SK-N-SH (cell line): ENCODE measurements at regions not wholly inside any gene's neighbourhood (a gene's known extent, or its start where the extent isn't known, plus 50 kb on each side); places are given as distances from the start of the nearest gene placed in this dataset.
A peak's percentile ranks its signal among the peaks of the same experiment; 100 is the strongest.

Experiments
- CTCF ChIA-PET: fragments of 300-600, 350-600 bp; formaldehyde crosslinking; extraction: SDS; loops from one replicate; lab custom pipeline; 2021; lab: Yijun Ruan, JAX
- POLR2A ChIA-PET: fragments of 350-600 bp; sonication (Branson Sonifier 250); formaldehyde crosslinking; extraction: SDS; loops from one replicate; lab custom pipeline; 2020; ENCODE audit warnings: antibody characterized with exemption, inconsistent platforms; lab: Yijun Ruan, JAX
- DNase-seq: peaks from one replicate; pipeline ENCODE4 v3.0.0; 2012
- H2AFZ ChIP-seq: fragments of 200-600 bp; sonication (generic); 2 replicates; pipeline ENCODE4 v1.8.1; 2016; ENCODE audit warnings: antibody characterized with exemption, mild to moderate bottlenecking, low read depth
- H3F3A ChIP-seq: fragments of 200-600 bp; sonication (generic); replicated peaks from 2 replicates; pipeline ENCODE3; 2016; ENCODE audit warnings: antibody characterized with exemption, mild to moderate bottlenecking; ENCODE audit not compliant: insufficient read depth
- H3K27ac ChIP-seq, 2 experiments: fragments of 200-500 bp in 1 of 2; fragments of 200-600 bp in 1 of 2; sonication (Bioruptor generic) in 1 of 2; sonication (generic), shearing (Covaris generic) in 1 of 2; 2 replicates each; pipeline versions ENCODE4 v1.5.1 to v1.6.1; 2014 to 2016; ENCODE audit warnings: low read depth in 2 of 2, inconsistent platforms in 1 of 2, low read length in 1 of 2, mild to moderate bottlenecking in 1 of 2, mixed read lengths in 1 of 2
- H3K27me3 ChIP-seq: fragments of 200-600 bp; sonication (generic), shearing (Covaris generic); 2 replicates; pipeline ENCODE4 v1.6.1; 2016; ENCODE audit warnings: mixed run types; ENCODE audit not compliant: insufficient read depth
- H3K36me3 ChIP-seq, 2 experiments: fragments of 200-500 bp in 1 of 2; fragments of 200-600 bp in 1 of 2; sonication (Bioruptor generic) in 1 of 2; sonication (generic) in 1 of 2; replicated peaks in 1 of 2; 2 replicates each; pipeline versions ENCODE3 to v1.5.1; 2014 to 2016; ENCODE audit warnings: low read length in 1 of 2, mild to moderate bottlenecking in 1 of 2; ENCODE audit not compliant: insufficient read depth in 2 of 2, control insufficient read depth in 1 of 2
- H3K4me1 ChIP-seq, 2 experiments: fragments of 200-500 bp in 1 of 2; fragments of 200-600 bp in 1 of 2; sonication (Bioruptor generic) in 1 of 2; sonication (generic), shearing (Covaris generic) in 1 of 2; 2 replicates each; pipeline versions ENCODE4 v1.5.1 to v1.6.1; 2014 to 2016; ENCODE audit warnings: low read depth in 1 of 2, low read length in 1 of 2, mixed run types in 1 of 2; ENCODE audit not compliant: insufficient read depth in 2 of 2, control insufficient read depth in 1 of 2
- H3K4me2 ChIP-seq: fragments of 200-600 bp; sonication (generic), shearing (Covaris generic); 2 replicates; pipeline ENCODE4 v1.6.1; 2017; ENCODE audit warnings: mixed run types
- H3K4me3 ChIP-seq, 2 experiments: fragments of 200-500 bp in 1 of 2; fragments of 200-600 bp in 1 of 2; sonication (Bioruptor generic) in 1 of 2; sonication (generic), shearing (Covaris generic) in 1 of 2; 2 replicates each; pipeline versions ENCODE4 v1.5.1 to v1.8.1; 2014 to 2016; ENCODE audit warnings: low read depth in 2 of 2, inconsistent platforms in 1 of 2, low read length in 1 of 2, mild to moderate bottlenecking in 1 of 2, mixed read lengths in 1 of 2, moderate library complexity in 1 of 2
- H3K79me2 ChIP-seq: fragments of 200-600 bp; sonication (generic); 2 replicates; pipeline ENCODE4 v1.8.1; 2017; ENCODE audit warnings: mild to moderate bottlenecking; ENCODE audit not compliant: insufficient read depth
- H3K9ac ChIP-seq: fragments of 200-600 bp; sonication (generic); 2 replicates; pipeline ENCODE4 v1.6.1; 2017; ENCODE audit warnings: mixed run types
- H3K9me2 ChIP-seq: fragments of 200-600 bp; sonication (generic); 2 replicates; pipeline ENCODE4 v1.6.1; 2017; ENCODE audit warnings: mixed run types
- H3K9me3 ChIP-seq: fragments of 200-600 bp; sonication (generic); 2 replicates; pipeline ENCODE4 v1.6.1; 2017; ENCODE audit warnings: mixed run types, mild to moderate bottlenecking, moderate library complexity
- H4K20me1 ChIP-seq: fragments of 200-600 bp; sonication (generic); 2 replicates; pipeline ENCODE4 v1.6.1; 2017; ENCODE audit warnings: mild to moderate bottlenecking, mixed run types; ENCODE audit not compliant: insufficient read depth
- CTCF ChIP-seq: fragments of 200-600 bp; sonication (generic); IDR thresholded peaks from 2 replicates; pipeline ENCODE4 v1.6.1; 2017; ENCODE audit warnings: antibody characterized with exemption, mild to moderate bottlenecking, moderate library complexity
- JUND ChIP-seq: IDR thresholded peaks from 2 replicates; pipeline ENCODE4 v1.4.0; 2012
- NRF1 ChIP-seq: IDR thresholded peaks from 2 replicates; pipeline ENCODE4 v1.6.1; 2012; ENCODE audit warnings: low read depth, mild to moderate bottlenecking, low read length
- RAD21 ChIP-seq: IDR thresholded peaks from 2 replicates; pipeline ENCODE4 v1.6.1; 2012; ENCODE audit warnings: mild to moderate bottlenecking, low read length
- REST ChIP-seq: IDR thresholded peaks from 2 replicates; pipeline ENCODE4 v1.6.1; 2012; ENCODE audit warnings: mild to moderate bottlenecking, low read depth, low read length, moderate library complexity
- SIN3A ChIP-seq: IDR thresholded peaks from 2 replicates; pipeline ENCODE4 v1.6.1; 2012; ENCODE audit warnings: low read depth, mild to moderate bottlenecking, low read length, moderate library complexity, borderline replicate concordance
- TAF1 ChIP-seq: IDR thresholded peaks from 2 replicates; pipeline ENCODE4 v1.6.1; 2012; ENCODE audit warnings: low read depth, mild to moderate bottlenecking, low read length, moderate library complexity, borderline replicate concordance
- TCF12 ChIP-seq: IDR thresholded peaks from 2 replicates; pipeline ENCODE4 v1.4.0; 2012
- USF2 ChIP-seq: fragments of 150-350 bp; IDR thresholded peaks from 2 replicates; pipeline ENCODE4 v1.6.1; 2017; ENCODE audit warnings: antibody characterized with exemption, low read length, low read depth, borderline replicate concordance
- YY1 ChIP-seq: IDR thresholded peaks from 2 replicates; pipeline ENCODE4 v1.4.0; 2012; ENCODE audit warnings: low read depth, mild to moderate bottlenecking
- WGBS: methylation state at CpG from one replicate; pipeline ENCODE4 v1.1.6; 2017; ENCODE audit warnings: low lambda C conversion rate; 5-methylcytosine and 5-hydroxymethylcytosine counted together
- TF ChIP-seq, protein P1 (sequence below): IDR thresholded peaks from 2 replicates; pipeline ENCODE4; 2012
- TF ChIP-seq, protein P2 (sequence below): IDR thresholded peaks from 2 replicates; pipeline ENCODE4 v1.4.0; 2012; ENCODE audit warnings: low read depth, borderline replicate concordance

DNA sequence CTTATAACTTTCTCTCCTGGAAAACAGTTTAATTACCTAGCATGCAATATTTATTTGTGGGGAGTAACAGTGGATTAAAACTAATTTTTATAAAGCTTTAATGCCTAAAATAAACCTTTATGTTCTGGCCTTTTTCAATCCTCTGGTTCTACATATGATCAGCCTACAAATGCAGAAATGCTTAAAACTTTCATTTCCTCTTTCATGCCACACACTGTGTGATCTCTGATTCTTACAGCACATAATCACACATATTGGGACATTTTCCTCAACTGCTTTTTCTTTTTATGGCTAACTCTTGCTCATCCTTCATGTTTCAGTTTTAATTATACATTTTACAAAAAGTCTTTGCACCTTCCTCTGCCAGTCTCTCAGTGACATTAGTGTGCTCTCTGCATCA is 910.8 kb upstream of the SLITRK6 start:
- Histone ChIP-seq H2AFZ (no peak overlapping the region), H3F3A (no peaks in the 10 kb centered on the region), H3K4me1 (no peaks in the 10 kb centered on the region), H3K4me2 (no peak overlapping the region), H3K9me2 (no peaks in the 10 kb centered on the region), H3K27me3 (no peaks in the 10 kb centered on the region), H3K27ac (no peak overlapping the region), H3K9ac (no peak overlapping the region), H3K9me3 (no peaks in the 10 kb centered on the region), H4K20me1 (no peaks in the 10 kb centered on the region), H3K36me3 (no peaks in the 10 kb centered on the region), H3K79me2 (no peaks in the 10 kb centered on the region), H3K4me3 (no peak overlapping the region)
- DNase-seq = no peak
- ChIA-PET CTCF (no interaction called here), POLR2A (no interaction called here)
- TF ChIP-seq RAD21 = no peak
- no peak for TF ChIP-seq YY1

DNA sequence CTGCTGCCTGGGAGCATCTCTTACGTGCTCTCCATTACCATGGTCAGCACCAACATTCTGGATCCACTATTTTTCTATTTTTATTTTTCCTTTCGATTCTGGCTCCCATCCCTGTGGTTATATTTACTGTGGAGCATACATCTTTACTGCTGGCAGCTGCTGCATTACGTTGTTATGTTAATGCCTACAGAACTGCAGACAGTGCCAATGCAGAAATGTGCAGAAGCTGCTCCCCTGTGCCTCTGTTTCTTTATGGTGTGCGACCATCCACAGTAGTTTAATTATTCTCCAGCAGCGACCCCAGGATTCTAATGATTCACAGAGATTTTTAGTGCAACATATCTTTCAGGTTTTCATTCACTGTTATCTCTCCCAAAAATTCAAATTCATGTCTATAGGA is 911.7 kb upstream of the SLITRK6 start:
- H3K9me3 ChIP-seq = no peaks in the 10 kb centered on the region
- H3K4me3 ChIP-seq = no peak overlapping the region
- H2AFZ ChIP-seq = no peak overlapping the region
- no peak overlapping the region for H3K9ac ChIP-seq
- no peaks in the 10 kb centered on the region for H3K4me1 ChIP-seq
- TF ChIP-seq NRF1 = no peak
- TF ChIP-seq REST = 0 out of 2 replicates have a peak, but pooled peaks have one; percentile 46
- no peak for TF ChIP-seq USF2
- H3K79me2 ChIP-seq = no peaks in the 10 kb centered on the region
- H3K27me3 ChIP-seq = no peaks in the 10 kb centered on the region
- H4K20me1 ChIP-seq = no peaks in the 10 kb centered on the region
- H3F3A ChIP-seq = no peaks in the 10 kb centered on the region
- ChIA-PET POLR2A (no interaction called here), CTCF (no interaction called here)
- no peak for DNase-seq
- no peaks in the 10 kb centered on the region for H3K9me2 ChIP-seq
- H3K36me3 ChIP-seq = no peaks in the 10 kb centered on the region
- H3K27ac ChIP-seq = no peak overlapping the region
- H3K4me2 ChIP-seq = 0 out of 2 replicates have a peak overlapping the region, but pooled peaks have one; percentile 21
- 11% methylated on average over 5 of the region's 5 CpGs for WGBS

- no peaks in the 10 kb centered on the region for H4K20me1 ChIP-seq
- no peak overlapping the region for H3K9ac ChIP-seq
- H3K4me2 ChIP-seq = no peak overlapping the region
- H3F3A ChIP-seq = no peaks in the 10 kb centered on the region
- H3K9me3 ChIP-seq = no peaks in the 10 kb centered on the region
- POLR2A ChIA-PET = no interaction called here
- no peak overlapping the region for H3K27ac ChIP-seq
- no peaks in the 10 kb centered on the region for H3K79me2 ChIP-seq
- no peak overlapping the region for H2AFZ ChIP-seq
- CTCF ChIA-PET = no interaction called here
- no peak for DNase-seq
- no peaks in the 10 kb centered on the region for H3K27me3 ChIP-seq
- H3K4me3 ChIP-seq = no peak overlapping the region
- H3K9me2 ChIP-seq = no peaks in the 10 kb centered on the region
- WGBS = 10% methylated on average over 3 of the region's 3 CpGs
- no peaks in the 10 kb centered on the region for H3K4me1 ChIP-seq
- H3K36me3 ChIP-seq = no peaks in the 10 kb centered on the region
- TF ChIP-seq RAD21 (no peak), TAF1 (no peak), SIN3A (no peak), JUND (no peak), CTCF (no peak), TCF12 (no peak)
- TF ChIP-seq, protein P1, sequence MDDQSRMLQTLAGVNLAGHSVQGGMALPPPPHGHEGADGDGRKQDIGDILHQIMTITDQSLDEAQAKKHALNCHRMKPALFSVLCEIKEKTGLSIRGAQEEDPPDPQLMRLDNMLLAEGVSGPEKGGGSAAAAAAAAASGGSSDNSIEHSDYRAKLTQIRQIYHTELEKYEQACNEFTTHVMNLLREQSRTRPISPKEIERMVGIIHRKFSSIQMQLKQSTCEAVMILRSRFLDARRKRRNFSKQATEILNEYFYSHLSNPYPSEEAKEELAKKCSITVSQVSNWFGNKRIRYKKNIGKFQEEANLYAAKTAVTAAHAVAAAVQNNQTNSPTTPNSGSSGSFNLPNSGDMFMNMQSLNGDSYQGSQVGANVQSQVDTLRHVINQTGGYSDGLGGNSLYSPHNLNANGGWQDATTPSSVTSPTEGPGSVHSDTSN = no peak
- TF ChIP-seq, protein P2, sequence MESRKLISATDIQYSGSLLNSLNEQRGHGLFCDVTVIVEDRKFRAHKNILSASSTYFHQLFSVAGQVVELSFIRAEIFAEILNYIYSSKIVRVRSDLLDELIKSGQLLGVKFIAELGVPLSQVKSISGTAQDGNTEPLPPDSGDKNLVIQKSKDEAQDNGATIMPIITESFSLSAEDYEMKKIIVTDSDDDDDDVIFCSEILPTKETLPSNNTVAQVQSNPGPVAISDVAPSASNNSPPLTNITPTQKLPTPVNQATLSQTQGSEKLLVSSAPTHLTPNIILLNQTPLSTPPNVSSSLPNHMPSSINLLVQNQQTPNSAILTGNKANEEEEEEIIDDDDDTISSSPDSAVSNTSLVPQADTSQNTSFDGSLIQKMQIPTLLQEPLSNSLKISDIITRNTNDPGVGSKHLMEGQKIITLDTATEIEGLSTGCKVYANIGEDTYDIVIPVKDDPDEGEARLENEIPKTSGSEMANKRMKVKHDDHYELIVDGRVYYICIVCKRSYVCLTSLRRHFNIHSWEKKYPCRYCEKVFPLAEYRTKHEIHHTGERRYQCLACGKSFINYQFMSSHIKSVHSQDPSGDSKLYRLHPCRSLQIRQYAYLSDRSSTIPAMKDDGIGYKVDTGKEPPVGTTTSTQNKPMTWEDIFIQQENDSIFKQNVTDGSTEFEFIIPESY = no peak
These were observed 915.3 kb upstream of the SLITRK6 start for GRCh38 chr13:86714495-86714894.
